ENCODE measurements at regions not wholly inside any gene's neighbourhood (a gene's known extent, or its start where the extent isn't known, plus 50 kb on each side); places are given as distances from the start of the nearest gene placed in this dataset.

- peaks cover 61% of the 10 kb centered on the region for H3K27me3 Mint-ChIP-seq
- DNase-seq = no peak
- CTCF ChIA-PET = no interaction called here
- no peaks in the 10 kb centered on the region for H3K36me3 Mint-ChIP-seq
- no peaks in the 10 kb centered on the region for H3K4me1 Mint-ChIP-seq
- no peak overlapping the region for H3K27ac Mint-ChIP-seq
- no peak overlapping the region for H3K4me3 Mint-ChIP-seq
- H3K9me3 Mint-ChIP-seq = no peaks in the 10 kb centered on the region
These were observed 158.2 kb upstream of the DIO3 start for GRCh38 chr14:101402936-101403660.

- no peaks in the 10 kb centered on the region for H3K4me1 Mint-ChIP-seq
- H3K27me3 Mint-ChIP-seq = peaks cover 64% of the 10 kb centered on the region
- no peak overlapping the region for H3K4me3 Mint-ChIP-seq
- H3K36me3 Mint-ChIP-seq = no peaks in the 10 kb centered on the region
- H3K9me3 Mint-ChIP-seq = no peaks in the 10 kb centered on the region
- CTCF ChIA-PET = no interaction called here
- DNase-seq = no peak
- no peak overlapping the region for H3K27ac Mint-ChIP-seq
These were observed 156.7 kb upstream of the DIO3 start for GRCh38 chr14:101404426-101405170.

GRCh38 chr14:101405171-101405883, 156.0 kb upstream of the DIO3 start:
- no peak for DNase-seq

GRCh38 chr14:101406921-101407320, 154.4 kb upstream of the DIO3 start:
- Mint-ChIP-seq H3K36me3 (no peaks in the 10 kb centered on the region), H3K27ac (no peak overlapping the region), H3K9me3 (no peaks in the 10 kb centered on the region), H3K4me3 (no peak overlapping the region), H3K4me1 (no peaks in the 10 kb centered on the region), H3K27me3 (peaks cover 63% of the 10 kb centered on the region)
- no peak for DNase-seq
- CTCF ChIA-PET = no interaction called here

More at GRCh38 chr14:101405171-101405883, 156.0 kb upstream of the DIO3 start:
- H3K4me1 Mint-ChIP-seq = no peaks in the 10 kb centered on the region
- H3K9me3 Mint-ChIP-seq = no peaks in the 10 kb centered on the region
- no peak overlapping the region for H3K27ac Mint-ChIP-seq
- H3K4me3 Mint-ChIP-seq = no peak overlapping the region
- no peaks in the 10 kb centered on the region for H3K36me3 Mint-ChIP-seq
- CTCF ChIA-PET = no interaction called here
- peaks cover 64% of the 10 kb centered on the region for H3K27me3 Mint-ChIP-seq

- CTCF ChIA-PET = no interaction called here
These were observed 154.0 kb upstream of the DIO3 start for GRCh38 chr14:101407328-101407727.

GRCh38 chr14:101408077-101408831, 153.0 kb upstream of the DIO3 start:
- H3K27ac Mint-ChIP-seq = no peak overlapping the region
- CTCF ChIA-PET = no interaction called here
- no peak overlapping the region for H3K4me3 Mint-ChIP-seq
- no peaks in the 10 kb centered on the region for H3K4me1 Mint-ChIP-seq
- peaks cover 61% of the 10 kb centered on the region for H3K27me3 Mint-ChIP-seq
- no peaks in the 10 kb centered on the region for H3K36me3 Mint-ChIP-seq
- H3K9me3 Mint-ChIP-seq = no peaks in the 10 kb centered on the region
- no peak for DNase-seq

More at GRCh38 chr14:101407328-101407727, 154.0 kb upstream of the DIO3 start:
- no peaks in the 10 kb centered on the region for H3K36me3 Mint-ChIP-seq
- H3K27ac Mint-ChIP-seq = no peak overlapping the region
- no peak for DNase-seq
- no peaks in the 10 kb centered on the region for H3K4me1 Mint-ChIP-seq
- H3K9me3 Mint-ChIP-seq = no peaks in the 10 kb centered on the region
- no peak overlapping the region for H3K4me3 Mint-ChIP-seq
- peaks cover 66% of the 10 kb centered on the region for H3K27me3 Mint-ChIP-seq

GRCh38 chr14:101409006-101409543, 152.2 kb upstream of the DIO3 start:
- CTCF ChIA-PET = no interaction called here
- Mint-ChIP-seq H3K4me3 (no peak overlapping the region), H3K9me3 (no peaks in the 10 kb centered on the region), H3K27me3 (peaks cover 59% of the 10 kb centered on the region), H3K4me1 (no peaks in the 10 kb centered on the region), H3K27ac (no peak overlapping the region), H3K36me3 (no peaks in the 10 kb centered on the region)
- no peak for DNase-seq

- H3K36me3 Mint-ChIP-seq = no peaks in the 10 kb centered on the region
- H3K4me3 Mint-ChIP-seq = no peak overlapping the region
- peaks cover 58% of the 10 kb centered on the region for H3K27me3 Mint-ChIP-seq
- CTCF ChIA-PET = no interaction called here
- no peak for DNase-seq
- no peaks in the 10 kb centered on the region for H3K9me3 Mint-ChIP-seq
- H3K4me1 Mint-ChIP-seq = no peaks in the 10 kb centered on the region
- no peak overlapping the region for H3K27ac Mint-ChIP-seq
These were observed 151.2 kb upstream of the DIO3 start for GRCh38 chr14:101410126-101410525.

GRCh38 chr14:101411151-101411550, 150.1 kb upstream of the DIO3 start:
- H3K4me3 Mint-ChIP-seq = no peak overlapping the region
- DNase-seq = no peak

GRCh38 chr14:101411779-101412178, 149.5 kb upstream of the DIO3 start:
- no peaks in the 10 kb centered on the region for H3K36me3 Mint-ChIP-seq
- H3K4me1 Mint-ChIP-seq = no peaks in the 10 kb centered on the region
- no peak for DNase-seq
- CTCF ChIA-PET = no interaction called here
- no peak overlapping the region for H3K4me3 Mint-ChIP-seq
- H3K9me3 Mint-ChIP-seq = no peaks in the 10 kb centered on the region
- H3K27me3 Mint-ChIP-seq = peaks cover 58% of the 10 kb centered on the region
- H3K27ac Mint-ChIP-seq = no peak overlapping the region

More at GRCh38 chr14:101411151-101411550, 150.1 kb upstream of the DIO3 start:
- Mint-ChIP-seq H3K9me3 (no peaks in the 10 kb centered on the region), H3K27ac (no peak overlapping the region), H3K4me1 (no peaks in the 10 kb centered on the region), H3K36me3 (no peaks in the 10 kb centered on the region), H3K27me3 (peaks cover 61% of the 10 kb centered on the region)
- CTCF ChIA-PET = no interaction called here

GRCh38 chr14:101412739-101413138, 148.6 kb upstream of the DIO3 start:
- Mint-ChIP-seq H3K4me3 (no peak overlapping the region), H3K27ac (no peak overlapping the region), H3K9me3 (no peaks in the 10 kb centered on the region), H3K4me1 (no peaks in the 10 kb centered on the region), H3K27me3 (peaks cover 50% of the 10 kb centered on the region), H3K36me3 (no peaks in the 10 kb centered on the region)
- CTCF ChIA-PET = no interaction called here
- DNase-seq = no peak

- Mint-ChIP-seq H3K36me3 (no peaks in the 10 kb centered on the region), H3K27ac (no peak overlapping the region), H3K4me3 (no peak overlapping the region), H3K27me3 (peaks cover 22% of the 10 kb centered on the region), H3K4me1 (no peaks in the 10 kb centered on the region), H3K9me3 (no peaks in the 10 kb centered on the region)
- DNase-seq = no peak
- CTCF ChIA-PET = no interaction called here
These were observed 143.9 kb upstream of the DIO3 start for GRCh38 chr14:101417434-101417833.

GRCh38 chr14:101418601-101419000, 142.7 kb upstream of the DIO3 start:
- Mint-ChIP-seq H3K4me1 (no peaks in the 10 kb centered on the region), H3K27ac (no peak overlapping the region), H3K9me3 (no peaks in the 10 kb centered on the region), H3K27me3 (peaks cover 28% of the 10 kb centered on the region), H3K4me3 (no peak overlapping the region), H3K36me3 (no peaks in the 10 kb centered on the region)
- CTCF ChIA-PET = no interaction called here
- DNase-seq = no peak

- no peaks in the 10 kb centered on the region for H3K36me3 Mint-ChIP-seq
- H3K4me1 Mint-ChIP-seq = no peaks in the 10 kb centered on the region
- H3K9me3 Mint-ChIP-seq = peaks cover 9% of the 10 kb centered on the region
- no peak overlapping the region for H3K4me3 Mint-ChIP-seq
- H3K27me3 Mint-ChIP-seq = peaks cover 46% of the 10 kb centered on the region
- CTCF ChIA-PET = no interaction called here
- H3K27ac Mint-ChIP-seq = no peak overlapping the region
- DNase-seq = no peak
These were observed 134.8 kb upstream of the DIO3 start for GRCh38 chr14:101426466-101426865.
